ENCODE measurements at regions not wholly inside any gene's neighbourhood (a gene's known extent, or its start where the extent isn't known, plus 50 kb on each side); places are given as distances from the start of the nearest gene placed in this dataset.

DNA sequence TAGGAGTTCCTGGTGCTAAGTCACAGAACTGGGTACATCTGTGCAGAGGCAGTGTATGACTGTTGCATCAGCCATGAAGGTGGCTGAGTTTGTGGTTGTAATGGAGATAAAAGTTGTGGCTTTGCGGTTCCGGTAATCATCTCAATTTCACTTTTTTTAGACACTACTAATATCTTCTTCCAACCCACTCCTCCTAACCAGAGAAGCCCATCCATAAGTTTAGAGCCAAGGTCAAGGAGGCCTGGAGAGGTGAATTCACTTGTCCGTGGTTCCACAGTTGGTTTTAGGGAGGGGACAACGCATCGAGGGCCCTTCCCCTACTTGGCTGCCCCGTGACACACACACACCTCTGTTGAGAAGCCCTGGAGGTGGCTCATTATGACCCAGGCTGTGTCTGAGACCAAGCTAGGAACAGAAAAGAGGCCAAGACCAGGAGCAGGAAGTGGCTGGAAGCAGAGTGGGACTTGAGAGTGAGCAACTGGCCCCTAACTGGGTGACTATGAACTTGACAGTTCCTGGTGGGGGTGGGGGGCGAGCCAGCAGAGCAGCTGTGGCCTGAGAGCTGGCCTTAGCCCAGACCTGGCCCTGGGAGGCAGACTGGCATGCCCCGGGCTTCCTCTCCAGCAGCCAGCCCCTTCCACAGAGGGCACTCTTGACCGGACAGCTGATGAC is 66.8 kb upstream of the COL13A1 start:
- TF ChIP-seq EZH2 (IDR thresholded peaks at IDR 0.05; ENCODE audit: low read depth) (no peak), CTCF (conservative IDR thresholded peaks at IDR 0.05) (no peak)
- POLR2A ChIA-PET (ENCODE audit: unreplicated experiment) = no interaction called here

GRCh38 chr10:69736886-69737641 is 64.6 kb upstream of the COL13A1 start:
- TF ChIP-seq EZH2 (IDR thresholded peaks at IDR 0.05; ENCODE audit: low read depth) (no peak), CTCF (conservative IDR thresholded peaks at IDR 0.05) (no peak)
- H3K4me3 ChIP-seq = no peak overlapping the region
- ChIA-PET CTCF (no interaction called here), POLR2A (ENCODE audit: unreplicated experiment) (no interaction called here)
- no peaks in the 10 kb centered on the region for H3K9me3 ChIP-seq (ENCODE audit: insufficient read depth, low read depth)
- no peaks in the 10 kb centered on the region for H3K36me3 ChIP-seq (ENCODE audit: low read depth)
- no peaks in the 10 kb centered on the region for H3K4me1 ChIP-seq (replicated peaks; ENCODE audit: insufficient read depth)
- H4K20me1 ChIP-seq (ENCODE audit: insufficient read depth) = no peaks in the 10 kb centered on the region
- no peak for DNase-seq
- H3K4me2 ChIP-seq = no peak overlapping the region
- no peaks in the 10 kb centered on the region for H3K9me2 ChIP-seq (ENCODE audit: insufficient read depth)
- no peak overlapping the region for H2AFZ ChIP-seq
- H3K27ac ChIP-seq = no peak overlapping the region
- H3F3A ChIP-seq (ENCODE audit: insufficient read depth, low read depth) = no peaks in the 10 kb centered on the region
- peaks cover 15% of the 10 kb centered on the region; the same call in 1 of the 2 replicates for H3K27me3 ChIP-seq (ENCODE audit: insufficient read depth, low read depth)
- BruUV-seq (replicated peaks) = no TSS peak
- no peaks in the 10 kb centered on the region for H3K79me2 ChIP-seq (ENCODE audit: low read depth)
- intact Hi-C loops (cut with micrococcal nuclease; ENCODE audit: unreplicated experiment) = no loop called here

More for the DNA sequence above, 66.8 kb upstream of the COL13A1 start:
- no peaks in the 10 kb centered on the region for H3K36me3 ChIP-seq (ENCODE audit: low read depth)
- no peaks in the 10 kb centered on the region for H3K27me3 ChIP-seq (ENCODE audit: insufficient read depth, low read depth)
- H4K20me1 ChIP-seq (ENCODE audit: insufficient read depth) = no peaks in the 10 kb centered on the region
- no peaks in the 10 kb centered on the region for H3K4me1 ChIP-seq (replicated peaks; ENCODE audit: insufficient read depth)
- no peaks in the 10 kb centered on the region for H3K79me2 ChIP-seq (ENCODE audit: low read depth)
- no peak overlapping the region for H3K27ac ChIP-seq
- H3K9me3 ChIP-seq (ENCODE audit: insufficient read depth, low read depth) = no peaks in the 10 kb centered on the region
- BruUV-seq (replicated peaks) = no TSS peak
- H3F3A ChIP-seq (ENCODE audit: insufficient read depth, low read depth) = no peaks in the 10 kb centered on the region
- H3K4me2 ChIP-seq = no peak overlapping the region
- intact Hi-C loops (cut with micrococcal nuclease; ENCODE audit: unreplicated experiment) = no loop called here
- H3K4me3 ChIP-seq = no peak overlapping the region
- no peak overlapping the region for H2AFZ ChIP-seq
- no peak for DNase-seq
- H3K9me2 ChIP-seq (ENCODE audit: insufficient read depth) = no peaks in the 10 kb centered on the region
- CTCF ChIA-PET = no interaction called here

GRCh38 chr10:69738071-69738470 is 63.6 kb upstream of the COL13A1 start:
- no peak overlapping the region for H3K27ac ChIP-seq
- H3K27me3 ChIP-seq (ENCODE audit: insufficient read depth, low read depth) = peaks cover 15% of the 10 kb centered on the region; the same call in 1 of the 2 replicates
- no peak for DNase-seq
- no peaks in the 10 kb centered on the region for H3F3A ChIP-seq (ENCODE audit: insufficient read depth, low read depth)
- no peak overlapping the region for H3K4me3 ChIP-seq
- no peaks in the 10 kb centered on the region for H3K4me1 ChIP-seq (replicated peaks; ENCODE audit: insufficient read depth)
- CTCF ChIA-PET = interaction anchor here (0.6 kb wide), 1 partner anchor 289 kb away, joined by 3 read pairs; no protein-coding TSS in a partner anchor
- intact Hi-C loops (cut with micrococcal nuclease; ENCODE audit: unreplicated experiment) = no loop called here
- H3K9me2 ChIP-seq (ENCODE audit: insufficient read depth) = no peaks in the 10 kb centered on the region
- BruUV-seq (replicated peaks) = no TSS peak
- no peak for TF ChIP-seq CTCF (conservative IDR thresholded peaks at IDR 0.05)
- TF ChIP-seq EZH2 (IDR thresholded peaks at IDR 0.05; ENCODE audit: low read depth) = no peak
- no peak overlapping the region for H3K4me2 ChIP-seq
- H3K79me2 ChIP-seq (ENCODE audit: low read depth) = no peaks in the 10 kb centered on the region
- no peak overlapping the region for H2AFZ ChIP-seq
- no peaks in the 10 kb centered on the region for H3K36me3 ChIP-seq (ENCODE audit: low read depth)
- POLR2A ChIA-PET (ENCODE audit: unreplicated experiment) = no interaction called here
- H3K9me3 ChIP-seq (ENCODE audit: insufficient read depth, low read depth) = no peaks in the 10 kb centered on the region
- no peaks in the 10 kb centered on the region for H4K20me1 ChIP-seq (ENCODE audit: insufficient read depth)

All from PC-9 (cell line).